ENCODE measurements at regions not wholly inside any gene's neighbourhood (a gene's known extent, or its start where the extent isn't known, plus 50 kb on each side); places are given as distances from the start of the nearest gene placed in this dataset.

DNA sequence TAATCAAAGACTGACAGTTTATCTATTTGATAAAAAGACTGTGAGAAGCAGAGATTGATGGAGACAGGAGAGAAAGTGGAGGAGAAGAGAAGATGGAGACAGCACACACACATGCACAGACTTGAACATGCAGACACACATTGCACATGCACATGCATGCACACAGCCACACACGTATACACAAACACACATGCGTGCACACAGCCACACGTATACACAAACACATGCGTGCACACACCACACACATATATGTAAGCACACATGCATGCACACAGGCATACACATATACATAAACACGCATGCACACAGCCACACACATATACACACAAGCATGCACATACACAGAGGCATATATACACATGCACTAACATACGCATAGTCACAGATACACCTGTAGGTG lies 313.4 kb downstream of the HAPSTR1 start:
- TF ChIP-seq, protein P1, sequence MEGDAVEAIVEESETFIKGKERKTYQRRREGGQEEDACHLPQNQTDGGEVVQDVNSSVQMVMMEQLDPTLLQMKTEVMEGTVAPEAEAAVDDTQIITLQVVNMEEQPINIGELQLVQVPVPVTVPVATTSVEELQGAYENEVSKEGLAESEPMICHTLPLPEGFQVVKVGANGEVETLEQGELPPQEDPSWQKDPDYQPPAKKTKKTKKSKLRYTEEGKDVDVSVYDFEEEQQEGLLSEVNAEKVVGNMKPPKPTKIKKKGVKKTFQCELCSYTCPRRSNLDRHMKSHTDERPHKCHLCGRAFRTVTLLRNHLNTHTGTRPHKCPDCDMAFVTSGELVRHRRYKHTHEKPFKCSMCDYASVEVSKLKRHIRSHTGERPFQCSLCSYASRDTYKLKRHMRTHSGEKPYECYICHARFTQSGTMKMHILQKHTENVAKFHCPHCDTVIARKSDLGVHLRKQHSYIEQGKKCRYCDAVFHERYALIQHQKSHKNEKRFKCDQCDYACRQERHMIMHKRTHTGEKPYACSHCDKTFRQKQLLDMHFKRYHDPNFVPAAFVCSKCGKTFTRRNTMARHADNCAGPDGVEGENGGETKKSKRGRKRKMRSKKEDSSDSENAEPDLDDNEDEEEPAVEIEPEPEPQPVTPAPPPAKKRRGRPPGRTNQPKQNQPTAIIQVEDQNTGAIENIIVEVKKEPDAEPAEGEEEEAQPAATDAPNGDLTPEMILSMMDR (conservative IDR thresholded peaks at IDR 0.05; ENCODE audit: low read depth, low read length), result no peak
- DNase-seq (ENCODE audit: low read depth), result no peak
- no peak overlapping the region for H3K4me3 ChIP-seq (ENCODE audit: low read depth, low read length)

DNA sequence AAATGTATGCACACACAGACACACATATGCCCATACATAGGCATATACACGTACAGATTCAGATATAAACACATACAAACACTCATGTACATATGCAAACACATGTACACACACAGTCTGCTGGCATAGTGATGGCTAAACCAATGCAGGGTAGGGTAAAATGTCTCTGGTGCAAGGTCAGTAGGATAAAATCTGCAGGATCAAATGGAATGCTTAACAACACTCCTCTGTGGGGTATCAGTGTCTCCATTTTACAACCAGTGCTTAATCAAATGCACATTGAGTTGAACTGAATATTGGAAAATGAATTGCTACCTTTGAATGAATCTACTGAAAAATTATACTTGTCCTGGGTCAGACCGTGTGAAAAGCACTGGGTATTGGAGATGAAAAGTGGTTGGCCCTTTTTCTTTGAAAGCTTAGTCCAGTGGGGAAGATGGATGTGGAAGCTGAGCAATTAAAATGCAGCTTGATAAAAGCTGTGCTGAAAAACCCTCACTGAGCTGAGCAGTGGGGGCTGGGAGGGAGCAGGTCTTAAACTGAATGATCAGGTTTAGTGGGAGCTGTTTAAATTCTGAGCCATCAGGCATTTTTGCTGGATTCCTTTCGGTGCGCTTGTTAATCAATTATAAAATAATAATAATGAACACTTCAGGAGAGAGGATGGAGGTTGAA lies 314.7 kb downstream of the HAPSTR1 start:
- no peak overlapping the region for H3K4me3 ChIP-seq (ENCODE audit: low read depth, low read length)
- TF ChIP-seq, protein P1 (conservative IDR thresholded peaks at IDR 0.05; ENCODE audit: low read depth, low read length), result no peak
- DNase-seq (ENCODE audit: low read depth), result no peak

DNA sequence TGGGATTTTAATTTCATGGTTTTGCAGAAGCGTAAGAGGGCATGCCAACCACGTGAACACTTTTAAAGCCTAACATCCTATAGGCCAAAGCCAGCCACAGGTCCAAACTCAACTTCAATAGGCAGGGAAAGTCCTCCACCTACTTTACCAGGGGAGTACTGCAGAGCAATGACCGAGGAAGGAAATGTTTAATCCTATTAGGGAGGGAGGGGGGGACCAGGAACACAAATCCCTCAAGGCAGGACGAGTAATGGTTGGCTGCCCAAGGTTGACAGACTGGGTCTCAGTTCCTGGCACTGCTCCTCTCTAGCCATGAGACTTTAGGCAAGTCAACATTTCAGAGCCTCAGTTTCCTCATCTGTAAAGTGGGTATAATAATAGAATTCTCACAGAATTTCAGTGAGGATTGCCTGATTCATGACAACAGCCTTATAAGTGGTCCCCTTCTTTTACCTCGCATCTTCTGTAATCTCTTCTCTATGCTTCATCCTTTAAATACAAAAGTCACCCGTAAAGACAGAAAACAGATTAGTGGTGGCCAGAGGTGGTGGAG lies 315.8 kb downstream of the HAPSTR1 start:
- DNase-seq (ENCODE audit: low read depth), result no peak
- TF ChIP-seq, protein P1 (conservative IDR thresholded peaks at IDR 0.05; ENCODE audit: low read depth, low read length), result no peak
- H3K4me3 ChIP-seq (ENCODE audit: low read depth, low read length), result no peak overlapping the region

DNA sequence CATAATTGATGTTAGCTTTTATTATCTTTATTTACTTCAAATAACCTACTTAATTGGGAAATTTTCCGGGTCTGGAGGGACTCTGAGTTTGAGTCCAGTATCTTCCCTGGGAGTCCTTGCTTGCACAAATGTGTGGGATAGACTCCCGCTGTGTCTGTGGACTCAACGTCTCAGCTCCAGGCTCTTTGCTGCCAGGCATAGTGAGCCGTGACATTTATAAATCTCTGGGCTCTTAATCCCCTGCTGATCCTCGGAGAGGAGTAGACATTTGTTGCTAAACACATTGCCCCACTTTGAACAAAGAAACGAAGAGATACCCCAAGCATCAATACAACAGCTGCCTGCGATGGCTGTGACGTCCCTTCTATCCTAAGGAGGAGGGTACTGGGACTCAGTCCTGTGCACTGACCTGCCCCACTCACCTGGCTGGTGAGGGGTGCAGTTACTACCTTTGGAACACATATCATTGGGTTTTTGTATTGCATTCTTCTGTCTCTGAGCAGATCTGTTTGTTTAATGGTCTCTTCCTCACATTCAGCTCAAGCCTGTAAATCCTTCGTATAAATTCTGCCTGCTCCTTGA lies 316.9 kb downstream of the HAPSTR1 start:
- DNase-seq (ENCODE audit: low read depth), result no peak
- TF ChIP-seq, protein P1 (conservative IDR thresholded peaks at IDR 0.05; ENCODE audit: low read depth, low read length), result no peak
- no peak overlapping the region for H3K4me3 ChIP-seq (ENCODE audit: low read depth, low read length)

DNA sequence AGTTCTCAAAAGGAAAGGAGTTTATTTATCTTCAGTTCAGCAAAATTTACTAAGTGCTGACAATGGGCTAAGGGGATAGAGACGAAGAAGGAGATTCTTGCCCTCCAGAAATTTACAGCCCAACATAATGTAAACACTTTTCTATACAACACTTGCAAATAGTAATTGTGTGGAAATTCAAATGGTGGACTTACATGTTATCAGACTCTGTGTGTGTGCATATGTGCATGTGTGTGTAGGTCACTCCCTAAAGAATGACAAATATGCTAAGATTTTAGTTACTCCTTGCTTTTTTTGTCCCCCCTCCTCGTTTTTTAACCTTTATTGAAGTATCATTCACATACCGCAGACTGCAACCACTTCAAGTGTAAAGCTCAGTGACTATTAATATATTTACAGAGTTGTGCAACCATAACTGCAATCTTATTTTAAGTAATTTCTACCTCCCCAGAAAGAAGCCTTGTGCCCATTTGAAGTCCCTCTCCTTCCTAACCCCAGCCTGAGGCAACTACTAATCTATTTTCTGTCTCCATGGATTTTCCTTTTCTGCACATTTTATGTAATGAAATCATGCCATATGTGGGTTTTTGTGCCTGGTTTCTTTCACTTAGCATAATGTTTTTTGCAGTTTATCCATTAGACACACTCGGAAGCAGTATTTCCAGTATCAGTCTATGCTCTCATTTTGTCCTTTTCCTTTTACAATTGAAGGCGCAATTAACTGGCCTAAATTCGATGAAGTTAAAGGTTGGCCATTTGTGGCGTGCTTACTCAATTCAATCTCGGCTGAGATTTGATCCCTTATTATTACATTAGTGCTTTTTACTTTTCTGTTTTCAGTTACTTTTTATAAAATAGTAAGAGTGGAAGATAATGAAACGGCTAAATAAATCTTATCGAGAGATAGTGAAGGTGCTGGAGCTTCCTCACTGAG lies 318.4 kb downstream of the HAPSTR1 start:
- TF ChIP-seq, protein P1 (conservative IDR thresholded peaks at IDR 0.05; ENCODE audit: low read depth, low read length), result no peak
- H3K4me3 ChIP-seq (ENCODE audit: low read depth, low read length), result no peak overlapping the region
- DNase-seq (ENCODE audit: low read depth), result no peak

DNA sequence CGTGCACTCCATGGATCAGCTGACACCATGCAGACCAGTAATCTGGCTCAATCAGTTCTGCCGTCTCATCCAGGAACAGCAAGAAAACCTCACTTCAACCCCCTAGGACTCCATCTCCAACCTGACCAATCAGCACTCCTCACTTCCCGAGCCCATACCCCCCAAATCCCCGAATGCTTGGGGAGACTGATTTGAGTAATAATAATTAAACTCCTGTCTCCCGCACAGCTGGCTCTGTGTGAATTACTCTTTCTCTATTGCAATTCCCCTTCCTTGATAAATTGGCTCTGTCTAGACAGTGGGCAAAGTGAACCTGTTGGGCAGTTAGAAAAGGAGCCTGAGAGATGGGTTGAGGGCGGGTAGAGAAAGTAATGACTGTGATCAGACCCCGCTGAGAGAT lies 320.0 kb downstream of the HAPSTR1 start:
- no peak for DNase-seq (ENCODE audit: low read depth)
- no peak overlapping the region for H3K4me3 ChIP-seq (ENCODE audit: low read depth, low read length)
- TF ChIP-seq, protein P1 (conservative IDR thresholded peaks at IDR 0.05; ENCODE audit: low read depth, low read length), result no peak

Measured in choroid plexus epithelial cell (primary cell).